Stimulated activated CD8-positive, alpha-beta memory T cell treated with anti-CD3 and anti-CD28 coated beads, Interleukin-12 subunit alpha, Interleukin-12 subunit beta, amount 100 ng/mL, for 24 hours (primary cell): ENCODE measurements at regions not wholly inside any gene's neighbourhood (a gene's known extent, or its start where the extent isn't known, plus 50 kb on each side); places are given as distances from the start of the nearest gene placed in this dataset.
A peak's percentile ranks its signal among the peaks of the same experiment; 100 is the strongest.

ENCODE experiments used
- DNase-seq: peaks from one replicate; pipeline ENCODE4 v3.0.0-alpha.2; 2020; ENCODE audit errors: extremely low read depth

DNA sequence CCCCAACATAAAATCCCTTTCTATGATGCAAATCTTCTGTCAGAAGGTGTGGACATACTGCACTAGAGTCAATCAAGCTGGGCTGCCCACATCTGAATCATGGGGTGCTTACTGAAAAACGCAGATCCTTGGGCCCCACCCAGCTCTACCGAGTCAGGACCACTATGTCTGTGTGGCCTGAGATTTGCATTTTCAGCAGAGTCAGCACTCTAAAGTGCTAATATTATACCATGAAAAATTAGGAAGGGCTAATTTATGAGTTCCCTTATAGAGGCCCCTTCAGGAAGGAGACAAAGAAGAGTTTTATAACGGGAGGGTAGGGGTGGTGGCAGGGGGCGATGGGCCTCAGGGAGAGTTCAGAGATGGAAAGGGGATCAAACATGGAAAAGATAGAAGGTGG lies 163.3 kb upstream of the NABP1 start:
- DNase-seq = no peak

- DNase-seq = no peak
Measured at GRCh38 chr2:191515551-191515950, 162.4 kb upstream of the NABP1 start.

DNA sequence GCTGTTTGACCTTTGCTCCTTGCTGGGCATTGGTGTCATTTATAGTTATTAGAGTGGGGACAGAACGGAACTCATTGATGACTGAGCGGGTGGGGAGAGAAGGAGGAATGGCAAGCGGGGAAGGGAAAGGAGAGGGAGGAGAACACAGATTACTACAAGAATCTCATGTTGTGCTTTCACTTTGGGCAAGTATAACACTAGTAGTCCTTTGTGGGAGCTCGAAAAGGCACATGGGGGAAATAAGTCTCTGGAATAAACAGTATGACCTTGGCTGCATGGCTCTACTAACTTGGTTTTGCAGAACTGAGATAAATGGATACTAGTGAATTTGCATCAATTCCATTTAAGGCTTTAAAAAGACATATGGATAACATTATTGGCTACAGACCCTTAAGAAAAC lies 161.7 kb upstream of the NABP1 start:
- DNase-seq = no peak

- DNase-seq = no peak
Measured at GRCh38 chr2:191521608-191522208, 156.2 kb upstream of the NABP1 start.

GRCh38 chr2:191522478-191523120 lies 155.3 kb upstream of the NABP1 start:
- DNase-seq = no peak

- DNase-seq = no peak
Measured at GRCh38 chr2:191526091-191526490, 151.8 kb upstream of the NABP1 start.

DNA sequence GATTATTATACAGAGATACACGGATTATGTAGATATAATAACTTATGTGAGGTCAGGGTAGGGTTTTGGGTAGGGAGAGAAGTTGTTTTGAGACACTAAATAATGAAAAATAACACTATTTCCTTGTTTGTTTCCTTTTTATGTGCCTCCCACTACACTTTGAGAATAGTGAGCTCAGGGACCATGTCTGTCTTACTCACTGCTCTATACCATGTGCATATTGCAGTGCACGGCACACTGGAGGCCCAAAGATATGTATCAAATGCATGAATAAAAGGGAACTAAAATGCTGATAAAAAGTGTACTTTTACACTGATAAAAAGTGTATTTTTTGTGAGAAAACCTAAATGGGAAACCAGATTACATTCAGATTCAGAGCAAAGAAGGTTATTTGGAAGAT lies 151.4 kb upstream of the NABP1 start:
- DNase-seq = no peak

DNA sequence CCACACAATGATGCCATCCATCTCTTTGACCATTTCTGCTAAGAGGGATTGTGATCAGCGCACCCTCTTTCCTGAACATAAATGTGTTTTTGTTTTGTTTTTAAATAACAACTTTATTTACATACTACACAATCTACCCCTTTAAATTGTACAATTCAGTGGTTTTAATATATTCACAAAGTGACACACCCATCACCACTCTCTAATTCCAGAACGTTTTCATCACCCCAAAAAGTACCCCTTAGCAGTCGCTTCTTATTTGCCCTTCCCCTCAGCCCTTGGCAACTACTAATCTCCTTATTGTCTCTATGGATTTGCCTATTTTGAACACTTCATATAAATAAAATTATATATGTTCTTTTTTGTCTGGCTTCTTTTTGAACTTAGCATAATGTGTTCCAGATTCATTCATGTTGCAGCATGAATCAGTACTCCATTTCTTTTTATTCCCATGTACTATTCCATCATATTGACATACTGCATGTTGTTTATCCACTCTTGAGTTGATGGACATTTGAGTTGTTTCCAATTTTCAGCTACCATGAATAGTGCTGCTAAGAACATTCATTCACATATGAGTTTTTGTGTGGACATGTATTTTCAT lies 150.9 kb upstream of the NABP1 start:
- no peak for DNase-seq

GRCh38 chr2:191530618-191531017 lies 147.3 kb upstream of the NABP1 start:
- no peak for DNase-seq

DNA sequence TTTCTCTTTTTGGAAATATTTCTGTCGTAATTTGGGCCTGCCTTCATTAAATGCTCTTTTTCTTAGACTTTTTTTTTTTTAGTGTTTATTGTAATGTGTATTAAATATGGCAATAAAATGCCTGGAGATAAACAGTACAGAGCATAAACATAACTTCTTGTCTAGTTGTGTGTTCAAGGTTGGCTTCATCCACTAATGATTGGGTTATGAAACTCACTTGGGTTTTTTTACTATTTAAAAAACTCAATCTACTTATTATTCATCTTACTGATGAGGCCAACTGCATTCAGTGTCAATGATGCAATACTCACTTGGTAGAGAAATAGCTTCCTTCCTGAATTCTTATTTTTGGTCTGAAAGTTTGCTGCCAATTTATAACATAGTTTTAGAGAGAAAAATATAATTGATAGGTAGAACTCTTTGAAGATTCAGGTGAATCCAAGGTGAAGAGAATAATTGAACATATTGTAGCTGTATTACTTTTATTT lies 144.2 kb upstream of the NABP1 start:
- DNase-seq = no peak

GRCh38 chr2:191537921-191538320 lies 140.0 kb upstream of the NABP1 start:
- DNase-seq = no peak

DNA sequence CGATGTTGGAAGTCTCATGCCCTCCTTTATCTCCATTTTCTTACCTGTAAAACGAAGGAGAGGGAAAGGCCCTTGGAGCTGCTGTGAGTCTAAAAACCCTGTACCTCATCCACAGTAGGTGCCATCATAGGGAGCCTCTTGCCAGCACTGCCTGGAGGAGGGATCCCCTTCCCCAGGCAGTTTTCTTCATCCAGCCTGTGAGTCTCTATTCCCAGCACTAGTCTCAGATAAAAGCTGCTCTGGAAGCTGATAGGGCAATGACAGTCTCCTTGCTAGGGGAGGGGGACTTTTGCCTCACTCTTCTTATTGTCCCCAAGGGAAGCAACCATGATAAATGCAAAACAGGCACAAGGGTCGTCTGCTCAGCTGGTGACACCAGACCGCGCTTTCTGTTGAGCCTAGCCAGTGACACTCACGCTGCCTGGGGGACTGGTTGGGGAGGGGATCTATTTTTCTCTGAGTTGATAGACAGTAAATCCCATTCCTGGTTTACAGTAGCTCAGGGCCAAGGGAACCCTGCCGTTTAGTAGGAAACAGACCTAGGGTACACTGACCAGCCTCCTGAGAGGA lies 139.5 kb upstream of the NABP1 start:
- DNase-seq = no peak

DNA sequence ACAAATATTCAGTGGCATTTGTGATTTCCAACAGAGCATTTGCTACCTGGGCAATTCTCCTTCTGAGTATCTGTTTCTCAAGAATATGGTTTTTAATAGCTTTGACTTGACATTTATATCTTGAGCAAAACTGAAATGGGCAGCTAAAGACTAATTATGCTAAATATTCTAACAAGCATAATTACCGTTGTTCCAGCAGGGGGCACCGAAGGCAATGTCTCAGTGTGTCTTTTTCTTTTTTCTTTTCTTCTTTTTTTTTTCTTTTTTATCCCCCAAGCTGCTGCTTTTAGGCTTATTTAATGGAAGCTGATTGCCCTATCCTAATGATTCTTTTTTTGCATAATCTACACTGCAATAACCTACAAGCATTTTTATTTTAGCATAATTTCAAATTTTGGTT lies 138.9 kb upstream of the NABP1 start:
- no peak for DNase-seq

- DNase-seq = no peak
Measured at GRCh38 chr2:191540681-191541080, 137.3 kb upstream of the NABP1 start.

- DNase-seq = no peak
Measured at GRCh38 chr2:191543708-191544107, 134.2 kb upstream of the NABP1 start.

DNA sequence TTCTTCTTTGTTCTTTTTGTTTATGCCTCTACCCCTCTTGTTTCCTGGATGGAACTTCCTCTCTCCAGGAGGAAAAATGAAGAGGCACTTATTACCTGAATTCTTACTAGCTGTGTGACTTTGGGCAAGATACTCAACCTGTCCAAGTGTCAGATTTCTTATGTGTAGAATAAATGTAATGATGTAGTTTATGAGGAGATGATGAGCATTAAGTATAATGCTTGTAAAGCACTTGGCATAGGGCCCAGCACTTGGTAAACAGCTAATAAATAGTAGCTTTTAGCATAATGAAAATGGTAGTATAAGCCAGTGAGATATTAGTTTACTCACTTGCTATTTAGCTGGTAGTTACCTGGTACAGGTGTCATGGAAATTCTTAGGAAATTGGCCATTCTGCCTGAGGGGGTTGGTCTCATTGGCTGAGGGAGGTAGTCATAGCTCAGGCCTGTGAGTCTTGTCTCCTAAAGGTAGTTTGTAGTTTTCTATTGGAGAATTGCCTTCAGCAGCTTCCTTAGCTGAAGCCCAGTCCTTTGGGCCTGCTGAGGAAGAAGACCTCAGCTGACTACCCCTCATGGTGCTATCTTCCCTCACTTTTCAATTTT lies 133.4 kb upstream of the NABP1 start:
- no peak for DNase-seq

DNA sequence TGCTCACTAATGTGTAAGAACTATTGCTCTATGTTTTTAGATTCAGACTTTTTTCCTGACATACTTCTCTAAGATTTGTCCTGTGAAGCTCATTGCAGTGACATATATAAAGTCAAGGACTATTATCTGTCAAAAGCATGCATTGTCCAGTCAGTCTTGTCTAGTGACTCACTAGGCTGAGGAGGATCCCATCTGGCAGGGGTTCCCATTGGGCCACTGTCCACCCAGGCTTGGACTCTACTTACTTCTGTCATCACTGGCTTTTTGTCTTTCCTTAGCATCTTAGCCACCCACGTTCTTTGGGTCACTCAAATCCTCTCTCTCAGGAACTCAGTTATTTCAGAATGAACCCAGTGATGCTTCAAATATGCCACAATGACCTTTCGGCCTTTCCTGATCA lies 132.6 kb upstream of the NABP1 start:
- DNase-seq = no peak

- no peak for DNase-seq
Measured at GRCh38 chr2:191552066-191552465, 125.9 kb upstream of the NABP1 start.

- DNase-seq = no peak
Measured at GRCh38 chr2:191554240-191554639, 123.7 kb upstream of the NABP1 start.

DNA sequence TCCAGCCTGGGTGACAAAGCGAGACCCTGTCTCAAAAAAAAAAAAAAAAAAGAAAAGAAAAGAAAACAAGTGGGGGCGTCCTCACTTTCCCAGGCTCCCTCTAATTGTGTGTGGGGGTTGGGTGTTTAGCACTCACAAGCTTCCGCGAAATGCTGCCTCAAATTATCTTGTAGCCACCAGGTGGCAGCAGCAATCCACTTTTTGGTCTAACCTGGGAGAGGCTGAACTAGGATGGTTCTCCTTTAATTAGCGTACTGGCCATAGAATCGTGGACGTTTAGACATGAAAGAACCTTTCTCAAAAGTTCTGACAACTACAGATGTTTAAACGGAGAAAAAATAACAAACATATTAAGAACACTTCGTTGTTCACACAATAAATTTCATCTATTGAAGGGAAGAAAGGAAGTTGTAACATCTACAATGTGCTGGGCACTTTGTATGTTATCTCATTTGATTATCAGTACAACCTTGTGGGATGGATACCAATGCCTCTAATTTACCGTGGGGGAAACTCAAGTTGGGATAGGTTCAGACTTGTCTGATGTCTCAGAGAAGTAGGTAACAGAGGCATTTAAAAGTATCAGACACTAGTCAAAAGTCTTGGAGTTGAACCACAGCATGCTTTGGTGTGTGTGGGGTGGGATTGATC lies 122.7 kb upstream of the NABP1 start:
- DNase-seq = peak; percentile 40

GRCh38 chr2:191556463-191556862 lies 121.5 kb upstream of the NABP1 start:
- DNase-seq = no peak

DNA sequence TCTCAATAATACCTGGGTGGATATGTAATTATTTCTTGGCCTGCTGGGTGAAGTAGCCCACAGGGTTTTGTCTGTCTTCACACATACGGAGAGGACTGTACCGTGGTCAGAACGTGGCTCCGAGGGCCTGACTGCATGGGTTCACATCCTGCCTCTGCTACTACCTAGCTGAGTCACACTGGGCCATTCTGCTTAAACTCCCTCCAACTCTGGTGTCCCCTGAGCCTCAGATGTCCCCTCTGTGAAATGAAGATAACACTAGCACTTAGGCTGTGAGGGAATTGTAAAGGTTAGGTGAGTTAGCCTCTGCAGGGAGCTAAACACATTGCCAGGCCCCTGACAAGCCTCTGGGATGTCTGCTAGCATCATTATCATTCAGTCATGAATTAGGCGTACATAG lies 120.1 kb upstream of the NABP1 start:
- no peak for DNase-seq
